WI38 (cell line): ENCODE measurements at regions not wholly inside any gene's neighbourhood (a gene's known extent, or its start where the extent isn't known, plus 50 kb on each side); places are given as distances from the start of the nearest gene placed in this dataset.

Experiments
- H3K4me3 ChIP-seq: 2 replicates; pipeline ENCODE4 v1.5.1; 2011; ENCODE audit warnings: low read depth, mild to moderate bottlenecking, control low read depth, low read length
- TF ChIP-seq, protein P1 (sequence below): IDR thresholded peaks from 2 replicates; pipeline ENCODE4 v1.5.1; 2012; ENCODE audit warnings: low read depth, mild to moderate bottlenecking, control low read depth, low read length

DNA sequence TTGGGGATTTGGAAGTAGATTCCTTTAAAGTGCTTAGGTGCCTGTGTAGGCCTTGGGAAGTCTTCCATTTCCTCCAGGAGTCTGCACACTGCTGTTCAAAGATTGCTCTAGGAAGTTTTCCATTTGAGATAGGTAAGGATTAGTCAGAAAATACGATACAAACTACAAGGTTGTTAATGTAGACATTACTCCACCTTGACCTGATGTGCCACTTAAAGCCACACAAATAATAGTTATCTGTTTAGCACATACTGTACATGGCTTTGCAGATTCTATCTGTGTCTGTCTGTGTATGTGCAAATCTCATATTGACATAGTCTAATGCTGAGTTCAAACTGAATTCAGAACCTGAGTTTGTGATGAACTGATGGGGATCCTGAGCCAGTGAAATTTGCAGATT lies 118.4 kb downstream of the RHOU start:
- TF ChIP-seq, protein P1, sequence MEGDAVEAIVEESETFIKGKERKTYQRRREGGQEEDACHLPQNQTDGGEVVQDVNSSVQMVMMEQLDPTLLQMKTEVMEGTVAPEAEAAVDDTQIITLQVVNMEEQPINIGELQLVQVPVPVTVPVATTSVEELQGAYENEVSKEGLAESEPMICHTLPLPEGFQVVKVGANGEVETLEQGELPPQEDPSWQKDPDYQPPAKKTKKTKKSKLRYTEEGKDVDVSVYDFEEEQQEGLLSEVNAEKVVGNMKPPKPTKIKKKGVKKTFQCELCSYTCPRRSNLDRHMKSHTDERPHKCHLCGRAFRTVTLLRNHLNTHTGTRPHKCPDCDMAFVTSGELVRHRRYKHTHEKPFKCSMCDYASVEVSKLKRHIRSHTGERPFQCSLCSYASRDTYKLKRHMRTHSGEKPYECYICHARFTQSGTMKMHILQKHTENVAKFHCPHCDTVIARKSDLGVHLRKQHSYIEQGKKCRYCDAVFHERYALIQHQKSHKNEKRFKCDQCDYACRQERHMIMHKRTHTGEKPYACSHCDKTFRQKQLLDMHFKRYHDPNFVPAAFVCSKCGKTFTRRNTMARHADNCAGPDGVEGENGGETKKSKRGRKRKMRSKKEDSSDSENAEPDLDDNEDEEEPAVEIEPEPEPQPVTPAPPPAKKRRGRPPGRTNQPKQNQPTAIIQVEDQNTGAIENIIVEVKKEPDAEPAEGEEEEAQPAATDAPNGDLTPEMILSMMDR, result no peak
- H3K4me3 ChIP-seq, result no peak overlapping the region

DNA sequence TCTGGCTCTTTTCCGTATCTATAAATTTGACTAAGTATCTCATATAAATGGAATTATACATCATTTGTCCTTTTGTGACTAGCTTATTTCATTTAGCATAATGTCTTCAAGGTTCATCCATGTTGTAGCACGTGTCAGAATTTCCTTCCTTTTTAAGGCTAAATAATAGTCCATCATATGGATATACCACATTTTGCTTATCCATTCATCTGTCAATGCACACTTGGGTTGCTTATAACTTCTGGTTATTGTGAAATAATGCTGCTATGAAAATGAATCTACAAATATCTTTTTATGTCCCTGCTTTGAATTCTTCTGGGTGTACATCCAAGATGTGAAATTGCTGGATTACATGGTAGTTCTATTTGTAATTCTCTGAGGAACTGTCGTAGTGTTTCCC lies 119.6 kb downstream of the RHOU start:
- TF ChIP-seq, protein P1, result no peak
- no peak overlapping the region for H3K4me3 ChIP-seq

DNA sequence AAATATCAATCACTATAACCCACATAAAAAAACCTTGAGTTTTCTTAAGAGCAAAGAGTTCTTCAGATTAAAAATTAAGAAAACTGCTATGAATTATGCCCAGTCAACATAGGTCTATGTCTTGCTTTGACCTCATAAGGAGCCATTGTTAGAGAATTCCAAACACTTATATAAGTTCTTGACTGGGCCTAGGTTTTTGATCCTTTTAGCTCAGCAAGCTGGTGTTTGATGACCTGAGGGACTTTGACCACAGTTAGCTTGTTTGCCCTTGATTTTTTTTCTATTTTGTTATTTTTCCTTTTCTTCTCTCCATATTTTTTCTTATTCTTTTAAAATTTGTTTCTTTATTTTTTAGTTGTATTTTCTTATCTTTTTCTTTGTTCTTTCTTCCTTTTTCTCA lies 122.3 kb downstream of the RHOU start:
- TF ChIP-seq, protein P1, result no peak
- H3K4me3 ChIP-seq, result no peak overlapping the region

DNA sequence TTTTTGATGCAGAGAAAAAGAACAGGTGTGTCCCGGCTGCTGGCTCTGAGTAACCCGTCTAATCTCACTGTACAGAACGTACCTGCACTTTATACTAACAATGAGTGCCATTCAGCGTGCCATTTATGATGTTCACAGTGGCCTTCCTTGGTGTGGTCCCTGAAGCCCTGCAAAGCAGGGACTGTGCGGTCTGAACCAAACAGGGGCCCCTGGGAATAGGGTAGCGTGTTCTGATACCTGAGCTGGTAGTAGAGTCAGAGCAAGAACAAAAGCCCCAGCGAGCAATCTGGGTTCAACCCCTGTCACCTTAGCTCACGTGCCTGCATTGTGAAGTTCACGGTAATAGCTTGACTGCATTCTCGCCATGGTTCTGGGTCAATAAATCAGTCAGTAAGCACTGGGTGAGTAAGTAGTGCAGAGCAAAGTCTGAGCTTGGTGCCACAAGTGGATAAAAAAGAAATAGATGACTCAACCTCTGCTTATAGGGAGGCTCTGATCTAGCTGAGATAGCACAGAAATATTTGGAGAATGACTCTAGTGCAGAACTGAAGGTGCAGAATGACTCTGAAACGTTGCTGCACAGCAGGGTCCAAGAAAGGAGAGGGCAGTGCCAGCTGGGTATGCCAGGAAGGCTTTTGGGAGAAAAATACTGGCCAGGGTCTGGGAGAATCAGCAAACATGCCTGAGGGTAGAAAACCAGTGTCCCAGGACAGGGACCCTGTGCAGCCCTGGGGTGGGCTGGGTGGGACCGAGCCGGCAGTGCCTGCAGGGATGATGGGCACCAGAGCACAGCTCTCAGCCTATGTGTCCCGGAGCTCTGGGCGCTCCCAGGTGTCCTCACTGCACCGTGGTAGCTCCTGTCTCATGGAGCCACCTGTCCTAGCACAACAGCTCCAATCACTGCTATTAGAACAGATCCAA lies 125.9 kb downstream of the RHOU start:
- no peak overlapping the region for H3K4me3 ChIP-seq
- TF ChIP-seq, protein P1, result no peak

DNA sequence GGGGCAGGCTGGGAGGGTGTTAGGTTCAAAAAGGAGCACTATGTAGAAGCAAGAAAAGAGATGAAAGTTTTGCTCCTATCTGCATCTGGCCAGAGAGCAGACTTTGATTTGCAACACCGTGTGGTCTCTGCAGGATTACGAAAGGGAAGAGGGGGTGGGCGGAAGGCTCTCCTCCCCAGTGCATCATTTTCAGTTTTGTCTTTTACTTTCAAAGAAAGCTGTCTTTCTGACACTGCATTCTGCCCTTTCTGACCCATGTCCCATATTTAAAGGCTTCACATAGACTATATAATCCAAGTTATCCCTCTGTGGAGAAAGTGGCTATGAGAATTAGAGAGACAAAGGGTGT lies 126.5 kb downstream of the RHOU start:
- TF ChIP-seq, protein P1, result no peak

DNA sequence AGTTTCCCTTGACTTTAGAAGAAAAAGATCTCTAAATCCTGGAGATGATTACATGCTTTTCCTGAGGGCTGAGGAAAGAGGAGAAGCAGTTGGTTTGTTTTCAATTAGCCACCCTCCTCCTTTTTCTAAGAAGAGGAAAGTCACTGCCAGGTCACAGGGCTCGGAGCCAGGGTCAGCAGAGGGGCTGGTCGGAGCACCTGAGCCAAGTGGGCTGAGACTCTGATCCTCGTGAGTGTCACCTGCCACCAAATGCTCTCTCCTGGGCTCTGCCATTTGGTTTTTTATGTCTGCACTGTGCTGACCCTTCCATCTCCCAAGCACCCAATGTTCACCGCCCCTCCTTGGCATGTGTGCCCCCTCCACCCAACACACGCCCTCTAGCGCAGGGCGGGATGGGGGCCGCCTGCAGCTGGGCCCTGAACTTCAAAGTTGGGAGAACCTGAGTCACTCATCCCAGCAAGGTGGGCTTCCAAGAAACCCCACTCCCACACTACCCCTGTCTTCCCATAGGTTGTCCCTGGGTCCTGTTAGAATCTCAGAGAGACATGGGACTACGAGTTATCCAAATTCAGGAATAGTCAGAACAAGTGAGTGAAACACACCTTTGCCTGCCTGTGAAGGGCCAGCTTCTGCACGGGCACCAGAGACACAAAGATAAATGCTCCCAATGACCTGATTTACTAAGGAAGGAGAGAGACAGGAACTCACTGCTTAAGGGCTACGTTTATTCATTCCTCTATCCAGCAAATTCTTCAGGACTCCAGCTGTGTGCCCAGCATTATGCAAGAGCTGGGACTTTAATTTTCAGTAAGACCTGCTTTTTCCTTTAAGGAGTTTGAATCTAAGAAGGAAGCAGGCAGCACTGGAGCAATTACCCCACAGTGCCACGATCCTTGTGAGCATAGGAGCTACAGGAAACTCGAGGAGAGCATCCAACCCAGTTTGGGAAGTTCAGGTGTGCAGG lies 127.5 kb downstream of the RHOU start:
- TF ChIP-seq, protein P1, result no peak
- no peak overlapping the region for H3K4me3 ChIP-seq

More for the DNA sequence above, 126.5 kb downstream of the RHOU start:
- H3K4me3 ChIP-seq, result no peak overlapping the region

DNA sequence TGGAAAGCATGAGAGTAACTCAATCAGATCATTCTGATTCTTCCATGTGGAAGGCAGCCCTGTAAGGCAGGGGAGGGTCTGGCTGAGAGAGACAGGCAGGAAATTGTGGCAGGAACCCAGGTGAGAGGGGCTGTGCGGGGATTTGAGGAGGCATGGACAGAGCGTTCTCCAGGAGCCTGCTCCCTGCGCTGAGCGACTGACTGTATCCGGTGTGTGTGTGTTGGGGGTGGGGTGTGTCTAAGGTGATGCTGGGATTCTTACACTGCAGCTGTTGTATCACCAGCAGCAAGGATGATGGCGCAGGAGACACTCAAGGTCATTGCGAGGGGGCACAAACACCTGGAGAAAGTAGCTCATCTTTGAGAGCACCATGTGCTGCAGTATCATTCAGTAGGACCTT lies 128.5 kb downstream of the RHOU start:
- TF ChIP-seq, protein P1, result no peak
- no peak overlapping the region for H3K4me3 ChIP-seq
